HepG2 (cell line): ENCODE measurements at regions not wholly inside any gene's neighbourhood (a gene's known extent, or its start where the extent isn't known, plus 50 kb on each side); places are given as distances from the start of the nearest gene placed in this dataset.

ENCODE experiments used
- ATAC-seq: fragments of 200-7000 bp; cut with Tn5 transposase; 3 replicates; pipeline ENCODE4 v1.9.1; 2020; ENCODE audit warnings: mild to moderate bottlenecking, moderate library complexity
- BruUV-seq: library from RNA; stranded (reverse); fragments of 400-500 nt; replicated peaks from 2 replicates; lab custom pipeline; 2021; lab: Mats Ljungman, UMichigan
- CTCF ChIA-PET: fragments of 300-600 bp; formaldehyde crosslinking; extraction: SDS; loops from one replicate; lab custom pipeline; 2021; ENCODE audit warnings: low total read pairs, inconsistent platforms, low intra/inter-chr PET ratio; lab: Yijun Ruan, JAX
- POLR2A ChIA-PET: fragments of 350-600 bp; sonication (Branson Sonifier 250); formaldehyde crosslinking; loops from one replicate; lab custom pipeline; 2020; ENCODE audit warnings: antibody characterized with exemption, inconsistent platforms; lab: Yijun Ruan, JAX
- DNase-seq: peaks from one replicate; pipeline ENCODE4 v3.0.0-alpha.2; 2015; ENCODE audit warnings: low spot score
- FAIRE-seq: peaks from 3 replicates; lab custom pipeline; 2011; peaks lifted over from hg19 to GRCh38; lab: Jason Lieb, UNC
- H2AFZ ChIP-seq: one replicate; pipeline ENCODE4 v1.6.1; 2011; ENCODE audit warnings: low read length, inconsistent platforms
- H3K27ac ChIP-seq: fragments of 300-600 bp; 3 replicates; pipeline ENCODE4 v1.8.0; 2011; ENCODE audit warnings: mixed run types, mild to moderate bottlenecking, mixed read lengths, low read length, inconsistent platforms; ENCODE audit not compliant: insufficient read depth; ENCODE audit errors: extremely low read length
- H3K27me3 ChIP-seq, 2 experiments: fragments of 200-600 bp in 1 of 2; 2 replicates in 1 of 2; 3 replicates in 1 of 2; pipeline versions ENCODE4 v1.6.0 to v1.8.0; 2011; ENCODE audit warnings: low read length in 2 of 2, mild to moderate bottlenecking in 2 of 2, moderate library complexity in 2 of 2, inconsistent platforms in 1 of 2; ENCODE audit not compliant: insufficient read depth in 2 of 2, control insufficient read depth in 1 of 2
- H3K36me3 ChIP-seq, 2 experiments: fragments of 200-600 bp in 1 of 2; replicated peaks in 1 of 2; 2 replicates in 1 of 2; 3 replicates in 1 of 2; pipeline versions ENCODE4 v1.5.1 to v1.8.0; 2011; ENCODE audit warnings: low read length in 2 of 2, inconsistent platforms in 1 of 2; ENCODE audit not compliant: insufficient read depth in 2 of 2, control insufficient read depth in 1 of 2
- H3K4me1 ChIP-seq: 2 replicates; pipeline ENCODE4 v1.5.1; 2012; ENCODE audit warnings: low read length, inconsistent platforms; ENCODE audit not compliant: insufficient read depth
- H3K4me2 ChIP-seq: 2 replicates; pipeline ENCODE4 v1.6.0; 2011; ENCODE audit warnings: low read depth, low read length, inconsistent platforms
- H3K4me3 ChIP-seq, 3 experiments: fragments of 200-600 bp in 1 of 3; sonication (generic), shearing (Covaris generic) in 1 of 3; replicated peaks in 1 of 3; 2 replicates each; pipeline ENCODE4 v1.5.1; 2011 to 2016; ENCODE audit warnings: low read length in 3 of 3, inconsistent platforms in 2 of 3, low read depth in 2 of 3, mild to moderate bottlenecking in 2 of 3, control low read depth in 1 of 3, mixed read lengths in 1 of 3; ENCODE audit not compliant: insufficient read depth in 1 of 3
- H3K79me2 ChIP-seq: one replicate; pipeline ENCODE4 v1.6.1; 2011; ENCODE audit warnings: low read length, inconsistent platforms; ENCODE audit not compliant: insufficient read depth
- H3K9ac ChIP-seq: 2 replicates; pipeline ENCODE4 v1.6.0; 2011; ENCODE audit warnings: mild to moderate bottlenecking, low read depth, low read length, inconsistent platforms; ENCODE audit not compliant: insufficient read depth
- H3K9me3 ChIP-seq: 2 replicates; pipeline ENCODE4 v1.5.1; 2012; ENCODE audit warnings: mild to moderate bottlenecking, low read length
- H4K20me1 ChIP-seq: 2 replicates; pipeline ENCODE4 v1.6.0; 2011; ENCODE audit warnings: inconsistent platforms, mild to moderate bottlenecking, low read length, moderate library complexity; ENCODE audit not compliant: insufficient read depth
- JUNB ChIP-seq: sonication (generic); formaldehyde crosslinking; IDR thresholded peaks from 2 replicates; pipeline ENCODE4 v1.8.0; 2022; ENCODE audit warnings: missing genetic modification reagents, mild to moderate bottlenecking, borderline replicate concordance
- MYC ChIP-seq: sonication (generic); formaldehyde crosslinking; IDR thresholded peaks from 2 replicates; pipeline ENCODE4 v1.9.0; 2021; ENCODE audit warnings: missing genetic modification reagents, borderline replicate concordance
- NCOR1 ChIP-seq: fragments of 200-600 bp; sonication (generic); IDR thresholded peaks from 2 replicates; pipeline ENCODE4 v1.7.0; 2017; ENCODE audit warnings: antibody characterized with exemption, low read length, borderline replicate concordance
- RBM22 ChIP-seq: fragments of 200-400 bp; formaldehyde crosslinking; optimal IDR thresholded peaks from 2 replicates; pipeline ENCODE3; 2017; ENCODE audit warnings: mild to moderate bottlenecking, low read length, moderate library complexity
- REPIN1 ChIP-seq: sonication (generic); formaldehyde crosslinking; IDR thresholded peaks from 2 replicates; pipeline ENCODE4 v1.8.0; 2022; ENCODE audit warnings: missing genetic modification reagents, low read depth, mild to moderate bottlenecking, borderline replicate concordance
- XBP1 ChIP-seq: sonication (generic); formaldehyde crosslinking; IDR thresholded peaks from 2 replicates; pipeline ENCODE4 v1.5.0; 2020; ENCODE audit warnings: missing genetic modification reagents
- ZNF569 ChIP-seq: sonication (generic); formaldehyde crosslinking; IDR thresholded peaks from 2 replicates; pipeline ENCODE4 v1.5.0; 2020; ENCODE audit warnings: mild to moderate bottlenecking, missing genetic modification reagents, moderate library complexity, borderline replicate concordance
- ZNF768 ChIP-seq: sonication (generic); formaldehyde crosslinking; IDR thresholded peaks from 2 replicates; pipeline ENCODE4 v1.4.0; 2020; ENCODE audit warnings: missing genetic modification reagents
- ZSCAN29 ChIP-seq: sonication (generic); formaldehyde crosslinking; conservative IDR thresholded peaks from 2 replicates; pipeline ENCODE4 v1.4.0; 2020; ENCODE audit warnings: mild to moderate bottlenecking, missing genetic modification reagents
- WGBS: methylation state at CpG from one replicate; pipeline ENCODE4 v1.1.6; 2017; ENCODE audit warnings: low lambda C conversion rate; 5-methylcytosine and 5-hydroxymethylcytosine counted together
- in situ Hi-C: cut with HindIII; loops from 2 replicates; pipeline ENCODE4 v1.10.0; 2017; ENCODE audit warnings: low pct_unique_long_range_greater_than_20kb; ENCODE audit not compliant: extremely low pct_ligation_motif_present
- intact Hi-C: fragments of 100-400 bp; cut with micrococcal nuclease; formaldehyde crosslinking; loops from one replicate; pipeline ENCODE4 v1.10.0; 2022; ENCODE audit not compliant: unreplicated experiment
- TF ChIP-seq, protein P1 (sequence below): sonication (generic); formaldehyde crosslinking; IDR thresholded peaks from 2 replicates; pipeline ENCODE4 v1.4.0; 2020; ENCODE audit warnings: missing genetic modification reagents; ENCODE audit errors: not compliant biosample characterization
- TF ChIP-seq, protein P2 (sequence below): fragments of 450-650 bp; IDR thresholded peaks from 2 replicates; pipeline ENCODE4 v1.6.1; 2016
- TF ChIP-seq, protein P3 (sequence below): sonication (generic); formaldehyde crosslinking; IDR thresholded peaks from 2 replicates; pipeline ENCODE4 v1.5.0; 2020; ENCODE audit warnings: mild to moderate bottlenecking, missing genetic modification reagents, moderate library complexity

DNA sequence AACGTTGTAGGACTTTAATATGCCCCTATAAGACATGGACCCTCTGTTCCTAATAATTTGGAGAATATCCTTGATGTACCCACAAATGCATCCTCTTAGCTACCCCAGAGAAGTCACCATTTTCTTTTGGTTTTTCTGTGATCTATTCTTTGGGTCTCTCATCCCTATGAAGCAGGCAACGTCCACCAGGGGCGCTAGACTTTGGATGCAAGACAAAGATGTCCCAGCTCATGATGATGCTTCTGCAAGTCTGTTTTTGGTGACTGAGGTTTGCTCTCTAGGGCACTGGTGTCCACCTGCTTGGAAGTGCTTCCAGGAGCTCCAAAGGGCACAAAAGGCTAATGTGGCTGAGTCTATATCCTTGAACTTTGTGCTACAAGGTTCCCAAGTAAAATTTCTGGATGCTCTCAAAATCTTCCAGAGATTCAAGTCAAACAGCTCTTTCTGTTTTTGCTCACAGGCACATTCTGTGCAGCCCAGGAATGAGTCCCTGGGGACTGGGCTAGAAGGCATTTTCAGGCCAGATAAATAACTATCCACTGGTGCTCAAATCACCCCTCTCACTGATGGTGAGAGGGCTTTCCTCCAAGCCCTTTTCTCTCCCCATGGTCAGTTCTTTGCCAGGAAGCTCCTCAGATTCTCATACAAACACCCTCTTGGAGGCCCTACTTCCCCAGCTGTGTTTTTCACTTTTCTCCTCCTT, 166.4 kb downstream of the C7orf25 start:
- intact Hi-C loops, result no loop called here
- WGBS, result 0% methylated on average over 3 of the region's 3 CpGs

DNA sequence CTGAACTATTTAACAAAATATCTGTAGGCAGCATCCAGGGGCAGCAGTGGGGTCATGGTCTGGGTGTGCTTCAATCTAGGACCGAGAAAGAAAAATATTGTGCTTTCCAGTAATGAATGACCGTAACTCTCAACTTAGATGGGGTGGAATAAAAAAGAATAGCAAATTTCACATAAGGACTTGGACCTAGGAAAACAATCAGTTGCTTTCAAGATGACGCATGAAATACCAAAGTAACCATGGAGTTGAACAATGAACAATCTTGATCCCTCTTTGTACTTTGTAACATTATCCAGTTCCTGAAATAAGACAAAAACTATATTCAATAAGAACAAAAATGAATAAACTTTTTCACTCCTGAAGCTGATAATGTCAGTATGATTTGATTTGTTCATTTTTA, 167.1 kb downstream of the C7orf25 start:
- FAIRE-seq, result no peak
- no peaks in the 10 kb centered on the region for H4K20me1 ChIP-seq
- intact Hi-C loops (no loop called here), in situ Hi-C loops (no loop called here)
- no peak overlapping the region for H3K9ac ChIP-seq
- H3K27ac ChIP-seq, result no peak overlapping the region
- DNase-seq, result no peak
- no peak for ATAC-seq
- POLR2A ChIA-PET, result no interaction called here
- no peaks in the 10 kb centered on the region for H3K4me1 ChIP-seq
- no peak overlapping the region for H2AFZ ChIP-seq
- H3K4me3 ChIP-seq, result no peak overlapping the region
- H3K9me3 ChIP-seq, result peaks cover 5% of the 10 kb centered on the region; the same call in 1 of the 2 replicates
- no peaks in the 10 kb centered on the region for H3K79me2 ChIP-seq
- BruUV-seq, result no TSS peak
- 33% methylated on average over 3 of the region's 3 CpGs for WGBS
- CTCF ChIA-PET, result no interaction called here
- H3K36me3 ChIP-seq, result no peaks in the 10 kb centered on the region
- H3K4me2 ChIP-seq, result no peak overlapping the region
- H3K27me3 ChIP-seq, result no peaks in the 10 kb centered on the region
- TF ChIP-seq RBM22 (no peak), XBP1 (CRISPR knock-in tag) (no peak), NCOR1 (no peak), ZSCAN29 (CRISPR knock-in tag) (no peak), ZNF768 (CRISPR knock-in tag) (no peak), MYC (CRISPR knock-in tag) (no peak), ZNF569 (no peak), REPIN1 (CRISPR knock-in tag) (no peak)
- TF ChIP-seq, protein P1, sequence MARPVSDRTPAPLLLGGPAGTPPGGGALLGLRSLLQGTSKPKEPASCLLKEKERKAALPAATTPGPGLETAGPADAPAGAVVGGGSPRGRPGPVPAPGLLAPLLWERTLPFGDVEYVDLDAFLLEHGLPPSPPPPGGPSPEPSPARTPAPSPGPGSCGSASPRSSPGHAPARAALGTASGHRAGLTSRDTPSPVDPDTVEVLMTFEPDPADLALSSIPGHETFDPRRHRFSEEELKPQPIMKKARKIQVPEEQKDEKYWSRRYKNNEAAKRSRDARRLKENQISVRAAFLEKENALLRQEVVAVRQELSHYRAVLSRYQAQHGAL (CRISPR knock-in tag), result no peak
- TF ChIP-seq, protein P2, sequence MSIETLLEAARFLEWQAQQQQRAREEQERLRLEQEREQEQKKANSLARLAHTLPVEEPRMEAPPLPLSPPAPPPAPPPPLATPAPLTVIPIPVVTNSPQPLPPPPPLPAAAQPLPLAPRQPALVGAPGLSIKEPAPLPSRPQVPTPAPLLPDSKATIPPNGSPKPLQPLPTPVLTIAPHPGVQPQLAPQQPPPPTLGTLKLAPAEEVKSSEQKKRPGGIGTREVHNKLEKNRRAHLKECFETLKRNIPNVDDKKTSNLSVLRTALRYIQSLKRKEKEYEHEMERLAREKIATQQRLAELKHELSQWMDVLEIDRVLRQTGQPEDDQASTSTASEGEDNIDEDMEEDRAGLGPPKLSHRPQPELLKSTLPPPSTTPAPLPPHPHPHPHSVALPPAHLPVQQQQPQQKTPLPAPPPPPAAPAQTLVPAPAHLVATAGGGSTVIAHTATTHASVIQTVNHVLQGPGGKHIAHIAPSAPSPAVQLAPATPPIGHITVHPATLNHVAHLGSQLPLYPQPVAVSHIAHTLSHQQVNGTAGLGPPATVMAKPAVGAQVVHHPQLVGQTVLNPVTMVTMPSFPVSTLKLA, result no peak

More for the DNA sequence above, 166.4 kb downstream of the C7orf25 start:
- FAIRE-seq (no peak), ATAC-seq (peak; percentile 41; the same call in 1 of the 3 replicates), DNase-seq (peak; percentile 1)
- in situ Hi-C loops, result no loop called here
- H3K4me2 ChIP-seq, result no peak overlapping the region
- H3K9ac ChIP-seq, result no peak overlapping the region
- H3K36me3 ChIP-seq, result no peaks in the 10 kb centered on the region
- no peaks in the 10 kb centered on the region for H3K79me2 ChIP-seq
- CTCF ChIA-PET, result no interaction called here
- POLR2A ChIA-PET, result no interaction called here
- H3K27ac ChIP-seq, result no peak overlapping the region
- no peaks in the 10 kb centered on the region for H4K20me1 ChIP-seq
- H3K4me3 ChIP-seq, result no peak overlapping the region
- TF ChIP-seq JUNB, result no peak
- TF ChIP-seq, protein P3, sequence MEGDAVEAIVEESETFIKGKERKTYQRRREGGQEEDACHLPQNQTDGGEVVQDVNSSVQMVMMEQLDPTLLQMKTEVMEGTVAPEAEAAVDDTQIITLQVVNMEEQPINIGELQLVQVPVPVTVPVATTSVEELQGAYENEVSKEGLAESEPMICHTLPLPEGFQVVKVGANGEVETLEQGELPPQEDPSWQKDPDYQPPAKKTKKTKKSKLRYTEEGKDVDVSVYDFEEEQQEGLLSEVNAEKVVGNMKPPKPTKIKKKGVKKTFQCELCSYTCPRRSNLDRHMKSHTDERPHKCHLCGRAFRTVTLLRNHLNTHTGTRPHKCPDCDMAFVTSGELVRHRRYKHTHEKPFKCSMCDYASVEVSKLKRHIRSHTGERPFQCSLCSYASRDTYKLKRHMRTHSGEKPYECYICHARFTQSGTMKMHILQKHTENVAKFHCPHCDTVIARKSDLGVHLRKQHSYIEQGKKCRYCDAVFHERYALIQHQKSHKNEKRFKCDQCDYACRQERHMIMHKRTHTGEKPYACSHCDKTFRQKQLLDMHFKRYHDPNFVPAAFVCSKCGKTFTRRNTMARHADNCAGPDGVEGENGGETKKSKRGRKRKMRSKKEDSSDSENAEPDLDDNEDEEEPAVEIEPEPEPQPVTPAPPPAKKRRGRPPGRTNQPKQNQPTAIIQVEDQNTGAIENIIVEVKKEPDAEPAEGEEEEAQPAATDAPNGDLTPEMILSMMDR (CRISPR knock-in tag), result peak; percentile 39
- H3K9me3 ChIP-seq, result peaks cover 5% of the 10 kb centered on the region; the same call in 1 of the 2 replicates
- H3K27me3 ChIP-seq, result no peaks in the 10 kb centered on the region
- BruUV-seq, result no TSS peak
- H2AFZ ChIP-seq, result no peak overlapping the region
- H3K4me1 ChIP-seq, result no peaks in the 10 kb centered on the region
